IMR-90 (cell line): ENCODE measurements at regions not wholly inside any gene's neighbourhood (a gene's known extent, or its start where the extent isn't known, plus 50 kb on each side); places are given as distances from the start of the nearest gene placed in this dataset.

ENCODE experiments used
- ATAC-seq: fragments of 200-7000 bp; cut with Tn5 transposase; 2 replicates; pipeline ENCODE4 v1.9.1; 2020; ENCODE audit warnings: low read depth, mild to moderate bottlenecking, moderate library complexity
- BruUV-seq: library from RNA; stranded (reverse); fragments of 400-500 nt; replicated peaks from 2 replicates; lab custom pipeline; 2021; lab: Mats Ljungman, UMichigan
- CTCF ChIA-PET: fragments of 300-600 bp; formaldehyde crosslinking; extraction: SDS; loops from one replicate; lab custom pipeline; 2021; ENCODE audit warnings: antibody characterized with exemption; lab: Yijun Ruan, JAX
- POLR2A ChIA-PET: fragments of 300-600 bp; sonication (Branson Sonifier 250); formaldehyde crosslinking; loops from one replicate; lab custom pipeline; 2022; ENCODE audit warnings: antibody characterized with exemption; ENCODE audit not compliant: unreplicated experiment; lab: Charles Lee
- DNase-seq: peaks from one replicate; pipeline ENCODE4 v3.0.0; 2013
- H2AFZ ChIP-seq: replicated peaks from 2 replicates; pipeline ENCODE3; 2013; ENCODE audit warnings: low read length, mild to moderate bottlenecking; ENCODE audit not compliant: poor library complexity
- H2AK5ac ChIP-seq: 2 replicates; pipeline ENCODE4 v1.6.1; 2013; ENCODE audit warnings: low read depth, low read length, inconsistent platforms
- H2AK9ac ChIP-seq: replicated peaks from 2 replicates; pipeline ENCODE3; 2013; ENCODE audit warnings: mild to moderate bottlenecking, low read depth, low read length, moderate library complexity; ENCODE audit not compliant: poor library complexity
- H2BK120ac ChIP-seq: 2 replicates; pipeline ENCODE4 v1.6.1; 2013; ENCODE audit warnings: low read depth, low read length, inconsistent platforms
- H2BK15ac ChIP-seq: 3 replicates; pipeline ENCODE4 v1.6.1; 2013; ENCODE audit warnings: low read depth, low read length, inconsistent platforms
- H2BK20ac ChIP-seq: 2 replicates; pipeline ENCODE4 v1.6.1; 2013; ENCODE audit warnings: low read depth, mild to moderate bottlenecking, inconsistent platforms, low read length, moderate library complexity
- H2BK5ac ChIP-seq: 2 replicates; pipeline ENCODE4 v1.6.1; 2013; ENCODE audit warnings: mild to moderate bottlenecking, low read depth, low read length, inconsistent platforms; ENCODE audit not compliant: poor library complexity, severe bottlenecking
- H3K14ac ChIP-seq: replicated peaks from 2 replicates; pipeline ENCODE4 v1.6.1; 2013; ENCODE audit warnings: low read depth, low read length, inconsistent platforms
- H3K18ac ChIP-seq: 2 replicates; pipeline ENCODE4 v1.6.1; 2013; ENCODE audit warnings: low read depth, low read length, control low read depth
- H3K23ac ChIP-seq: 2 replicates; pipeline ENCODE4 v1.6.1; 2013; ENCODE audit warnings: low read depth, low read length, inconsistent platforms
- H3K27ac ChIP-seq: 2 replicates; pipeline ENCODE4 v1.5.1; 2013; ENCODE audit warnings: mild to moderate bottlenecking, control low read depth, low read length; ENCODE audit not compliant: insufficient read depth
- H3K27me3 ChIP-seq: 2 replicates; pipeline ENCODE4 v1.6.1; 2013; ENCODE audit warnings: low read length; ENCODE audit not compliant: control insufficient read depth, insufficient read depth
- H3K36me3 ChIP-seq: 2 replicates; pipeline ENCODE4 v1.6.1; 2013; ENCODE audit warnings: low read length, mixed read lengths; ENCODE audit not compliant: control insufficient read depth, insufficient read depth
- H3K4ac ChIP-seq: 2 replicates; pipeline ENCODE4 v1.6.1; 2013; ENCODE audit warnings: low read depth, low read length, inconsistent platforms
- H3K4me1 ChIP-seq: 2 replicates; pipeline ENCODE4 v1.6.1; 2013; ENCODE audit warnings: low read length, mixed read lengths; ENCODE audit not compliant: control insufficient read depth, insufficient read depth
- H3K4me2 ChIP-seq: 2 replicates; pipeline ENCODE4 v1.6.1; 2013; ENCODE audit warnings: low read depth, mild to moderate bottlenecking, control low read depth, low read length, moderate library complexity
- H3K4me3 ChIP-seq: 2 replicates; pipeline ENCODE4 v1.5.1; 2013; ENCODE audit warnings: low read depth, mild to moderate bottlenecking, control low read depth, low read length, moderate library complexity; ENCODE audit not compliant: insufficient read depth
- H3K56ac ChIP-seq: 2 replicates; pipeline ENCODE4 v1.6.1; 2013; ENCODE audit warnings: low read length, inconsistent platforms; ENCODE audit not compliant: insufficient read depth; ENCODE audit errors: extremely low read depth
- H3K79me1 ChIP-seq, 2 experiments: 2 replicates each; pipeline ENCODE4 v1.6.1; 2013; ENCODE audit warnings: low read length in 2 of 2, inconsistent platforms in 1 of 2, low read depth in 1 of 2
- H3K9ac ChIP-seq: 2 replicates; pipeline ENCODE4 v1.6.1; 2013; ENCODE audit warnings: low read depth, low read length, control low read depth
- H3K9me1 ChIP-seq: 2 replicates; pipeline ENCODE4 v1.6.1; 2013; ENCODE audit warnings: low read length, inconsistent platforms; ENCODE audit not compliant: insufficient read depth
- H3K9me3 ChIP-seq: 2 replicates; pipeline ENCODE4 v1.6.1; 2013; ENCODE audit warnings: low read length; ENCODE audit not compliant: control insufficient read depth, insufficient read depth
- H4K20me1 ChIP-seq: 2 replicates; pipeline ENCODE4 v1.6.1; 2013; ENCODE audit warnings: low read length, inconsistent platforms; ENCODE audit not compliant: insufficient read depth
- H4K5ac ChIP-seq: 2 replicates; pipeline ENCODE4 v1.6.1; 2013; ENCODE audit warnings: mild to moderate bottlenecking, low read depth, low read length, control low read depth
- H4K8ac ChIP-seq, 2 experiments: 2 replicates each; pipeline ENCODE4 v1.6.1; 2013; ENCODE audit warnings: low read depth in 2 of 2, low read length in 2 of 2, control low read depth in 1 of 2, inconsistent platforms in 1 of 2
- H4K91ac ChIP-seq: 2 replicates; pipeline ENCODE4 v1.6.1; 2013; ENCODE audit warnings: low read depth, low read length, inconsistent platforms; ENCODE audit not compliant: insufficient read depth
- BHLHE40 ChIP-seq: fragments of 150-350 bp; IDR thresholded peaks from 2 replicates; pipeline ENCODE4 v1.6.1; 2016; ENCODE audit warnings: mild to moderate bottlenecking, low read depth, low read length
- CEBPB ChIP-seq: IDR thresholded peaks from 2 replicates; pipeline ENCODE4 v1.6.1; 2012; ENCODE audit warnings: low read depth, low read length, improper control_type of control experiment
- CHD1 ChIP-seq: IDR thresholded peaks from 2 replicates; pipeline ENCODE4 v1.6.1; 2012; ENCODE audit warnings: low read depth, low read length, improper control_type of control experiment
- MAFK ChIP-seq: IDR thresholded peaks from 2 replicates; pipeline ENCODE4 v1.6.1; 2012; ENCODE audit warnings: low read depth, low read length, improper control_type of control experiment
- MAZ ChIP-seq: IDR thresholded peaks from 2 replicates; pipeline ENCODE4 v1.6.1; 2012; ENCODE audit warnings: low read depth, mild to moderate bottlenecking, low read length, improper control_type of control experiment, moderate library complexity, borderline replicate concordance
- MXI1 ChIP-seq: IDR thresholded peaks from 2 replicates; pipeline ENCODE4 v1.6.1; 2012; ENCODE audit warnings: low read depth, mild to moderate bottlenecking, low read length, moderate library complexity, borderline replicate concordance
- RAD21 ChIP-seq: IDR thresholded peaks from 2 replicates; pipeline ENCODE4 v1.6.1; 2012; ENCODE audit warnings: low read length, improper control_type of control experiment
- RFX5 ChIP-seq: IDR thresholded peaks from 2 replicates; pipeline ENCODE4 v1.8.0; 2012; ENCODE audit warnings: low read depth, mild to moderate bottlenecking, low read length, moderate library complexity
- WGBS, 2 experiments: methylation state at CpG; one replicate each; pipeline versions ENCODE4 v1.1.5 to v1.1.7; 2013; ENCODE audit warnings: missing lambda C conversion rate in 2 of 2; ENCODE audit not compliant: insufficient read length in 1 of 2; ENCODE audit errors: extremely low coverage in 2 of 2; 5-methylcytosine and 5-hydroxymethylcytosine counted together
- dilution Hi-C: fragments of 300-500 bp; cut with HindIII; formaldehyde crosslinking; loops from one replicate; pipeline ENCODE4 v1.14.3; 2018; ENCODE audit warnings: low sequenced_read_pairs; ENCODE audit not compliant: unreplicated experiment
- in situ Hi-C: fragments of 300-500 bp; cut with MboI; formaldehyde crosslinking; loops from 3 replicates; pipeline ENCODE4 v1.14.3; 2019; ENCODE audit warnings: low sequenced_read_pairs, inconsistent platforms, mixed read lengths
- intact Hi-C: fragments of 100-400 bp; cut with micrococcal nuclease; formaldehyde crosslinking; loops from 2 replicates; pipeline ENCODE4 v1.10.0; 2022
- TF ChIP-seq, protein P1 (sequence below): fragments of 150-350 bp; IDR thresholded peaks from 2 replicates; pipeline ENCODE4 v1.6.1; 2017; ENCODE audit warnings: mild to moderate bottlenecking, antibody characterized with exemption, low read length, low read depth

DNA sequence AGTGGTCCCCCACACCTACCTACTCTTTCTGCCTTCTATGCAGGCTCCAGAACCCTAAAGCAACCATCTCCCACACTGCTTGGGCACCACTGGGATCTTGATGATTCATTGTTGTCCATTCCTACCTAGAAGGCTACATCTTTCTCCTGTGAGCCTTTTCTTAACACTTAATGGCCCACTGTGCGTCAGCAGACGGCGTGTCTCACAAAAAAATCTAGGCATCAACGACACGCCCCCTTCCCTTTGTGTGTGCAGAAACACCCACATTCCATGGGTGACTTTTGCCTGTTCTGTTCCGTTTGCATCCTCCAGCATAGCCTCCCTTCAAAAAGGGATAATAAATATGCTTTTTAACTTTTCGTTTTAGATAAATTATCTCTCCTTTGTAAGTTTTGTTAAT is 99.7 kb upstream of the CYRIA start:
- H2BK5ac ChIP-seq: no peak overlapping the region
- H2AK9ac ChIP-seq: no peak overlapping the region
- in situ Hi-C loops (loop anchor here (25.0 kb wide), 1 partner anchor 897 kb away; no protein-coding TSS in a partner anchor), intact Hi-C loops (no loop called here), dilution Hi-C loops (no loop called here)
- H3K79me1 ChIP-seq: no peaks in the 10 kb centered on the region
- H2AK5ac ChIP-seq: no peak overlapping the region
- no CpG with 5 or more reads among the region's 7 CpGs for WGBS, 2 experiments
- H4K20me1 ChIP-seq: no peaks in the 10 kb centered on the region
- BruUV-seq: no TSS peak
- DNase-seq (no peak), ATAC-seq (no peak)
- H3K4me2 ChIP-seq: no peak overlapping the region
- TF ChIP-seq BHLHE40 (no peak), RFX5 (no peak), MXI1 (no peak), RAD21 (no peak), MAZ (no peak), CHD1 (no peak), MAFK (no peak), CEBPB (no peak)
- TF ChIP-seq, protein P1, sequence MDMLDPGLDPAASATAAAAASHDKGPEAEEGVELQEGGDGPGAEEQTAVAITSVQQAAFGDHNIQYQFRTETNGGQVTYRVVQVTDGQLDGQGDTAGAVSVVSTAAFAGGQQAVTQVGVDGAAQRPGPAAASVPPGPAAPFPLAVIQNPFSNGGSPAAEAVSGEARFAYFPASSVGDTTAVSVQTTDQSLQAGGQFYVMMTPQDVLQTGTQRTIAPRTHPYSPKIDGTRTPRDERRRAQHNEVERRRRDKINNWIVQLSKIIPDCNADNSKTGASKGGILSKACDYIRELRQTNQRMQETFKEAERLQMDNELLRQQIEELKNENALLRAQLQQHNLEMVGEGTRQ: no peak
- H4K8ac ChIP-seq: no peak overlapping the region
- H3K14ac ChIP-seq: no peak overlapping the region
- no peaks in the 10 kb centered on the region for H3K36me3 ChIP-seq
- no peak overlapping the region for H2BK15ac ChIP-seq
- no peak overlapping the region for H3K18ac ChIP-seq
- no peak overlapping the region for H4K5ac ChIP-seq
- no peak overlapping the region for H3K56ac ChIP-seq
- peaks cover 2% of the 10 kb centered on the region; the same call in 1 of the 2 replicates for H3K27me3 ChIP-seq
- no peak overlapping the region for H3K27ac ChIP-seq
- no peak overlapping the region for H2BK120ac ChIP-seq
- no peaks in the 10 kb centered on the region for H3K9me3 ChIP-seq
- CTCF ChIA-PET: no interaction called here
- H2AFZ ChIP-seq: no peak overlapping the region
- H3K4me3 ChIP-seq: no peak overlapping the region
- no peaks in the 10 kb centered on the region for H3K4me1 ChIP-seq
- no peak overlapping the region for H3K23ac ChIP-seq
- POLR2A ChIA-PET: no interaction called here
- no peak overlapping the region for H3K4ac ChIP-seq
- no peaks in the 10 kb centered on the region for H3K9me1 ChIP-seq
- H4K91ac ChIP-seq: no peak overlapping the region
- no peak overlapping the region for H3K9ac ChIP-seq
- no peak overlapping the region for H2BK20ac ChIP-seq
